IMR-90 (cell line): ENCODE measurements at regions not wholly inside any gene's neighbourhood (a gene's known extent, or its start where the extent isn't known, plus 50 kb on each side); places are given as distances from the start of the nearest gene placed in this dataset.

ENCODE experiments used
- ATAC-seq: fragments of 200-7000 bp; cut with Tn5 transposase; 2 replicates; pipeline ENCODE4 v1.9.1; 2020; ENCODE audit warnings: low read depth, mild to moderate bottlenecking, moderate library complexity
- BruUV-seq: library from RNA; stranded (reverse); fragments of 400-500 nt; replicated peaks from 2 replicates; lab custom pipeline; 2021; lab: Mats Ljungman, UMichigan
- CTCF ChIA-PET: fragments of 300-600 bp; formaldehyde crosslinking; extraction: SDS; loops from one replicate; lab custom pipeline; 2021; ENCODE audit warnings: antibody characterized with exemption; lab: Yijun Ruan, JAX
- POLR2A ChIA-PET: fragments of 300-600 bp; sonication (Branson Sonifier 250); formaldehyde crosslinking; loops from one replicate; lab custom pipeline; 2022; ENCODE audit warnings: antibody characterized with exemption; ENCODE audit not compliant: unreplicated experiment; lab: Charles Lee
- DNase-seq: peaks from one replicate; pipeline ENCODE4 v3.0.0; 2013
- H2AFZ ChIP-seq: replicated peaks from 2 replicates; pipeline ENCODE3; 2013; ENCODE audit warnings: low read length, mild to moderate bottlenecking; ENCODE audit not compliant: poor library complexity
- H2AK5ac ChIP-seq: 2 replicates; pipeline ENCODE4 v1.6.1; 2013; ENCODE audit warnings: low read depth, low read length, inconsistent platforms
- H2AK9ac ChIP-seq: replicated peaks from 2 replicates; pipeline ENCODE3; 2013; ENCODE audit warnings: mild to moderate bottlenecking, low read depth, low read length, moderate library complexity; ENCODE audit not compliant: poor library complexity
- H2BK120ac ChIP-seq: 2 replicates; pipeline ENCODE4 v1.6.1; 2013; ENCODE audit warnings: low read depth, low read length, inconsistent platforms
- H2BK15ac ChIP-seq: 3 replicates; pipeline ENCODE4 v1.6.1; 2013; ENCODE audit warnings: low read depth, low read length, inconsistent platforms
- H2BK20ac ChIP-seq: 2 replicates; pipeline ENCODE4 v1.6.1; 2013; ENCODE audit warnings: low read depth, mild to moderate bottlenecking, inconsistent platforms, low read length, moderate library complexity
- H2BK5ac ChIP-seq: 2 replicates; pipeline ENCODE4 v1.6.1; 2013; ENCODE audit warnings: mild to moderate bottlenecking, low read depth, low read length, inconsistent platforms; ENCODE audit not compliant: poor library complexity, severe bottlenecking
- H3K14ac ChIP-seq: replicated peaks from 2 replicates; pipeline ENCODE4 v1.6.1; 2013; ENCODE audit warnings: low read depth, low read length, inconsistent platforms
- H3K18ac ChIP-seq: 2 replicates; pipeline ENCODE4 v1.6.1; 2013; ENCODE audit warnings: low read depth, low read length, control low read depth
- H3K23ac ChIP-seq: 2 replicates; pipeline ENCODE4 v1.6.1; 2013; ENCODE audit warnings: low read depth, low read length, inconsistent platforms
- H3K27ac ChIP-seq: 2 replicates; pipeline ENCODE4 v1.5.1; 2013; ENCODE audit warnings: mild to moderate bottlenecking, control low read depth, low read length; ENCODE audit not compliant: insufficient read depth
- H3K27me3 ChIP-seq: 2 replicates; pipeline ENCODE4 v1.6.1; 2013; ENCODE audit warnings: low read length; ENCODE audit not compliant: control insufficient read depth, insufficient read depth
- H3K36me3 ChIP-seq: 2 replicates; pipeline ENCODE4 v1.6.1; 2013; ENCODE audit warnings: low read length, mixed read lengths; ENCODE audit not compliant: control insufficient read depth, insufficient read depth
- H3K4ac ChIP-seq: 2 replicates; pipeline ENCODE4 v1.6.1; 2013; ENCODE audit warnings: low read depth, low read length, inconsistent platforms
- H3K4me1 ChIP-seq: 2 replicates; pipeline ENCODE4 v1.6.1; 2013; ENCODE audit warnings: low read length, mixed read lengths; ENCODE audit not compliant: control insufficient read depth, insufficient read depth
- H3K4me2 ChIP-seq: 2 replicates; pipeline ENCODE4 v1.6.1; 2013; ENCODE audit warnings: low read depth, mild to moderate bottlenecking, control low read depth, low read length, moderate library complexity
- H3K4me3 ChIP-seq: 2 replicates; pipeline ENCODE4 v1.5.1; 2013; ENCODE audit warnings: low read depth, mild to moderate bottlenecking, control low read depth, low read length, moderate library complexity; ENCODE audit not compliant: insufficient read depth
- H3K56ac ChIP-seq: 2 replicates; pipeline ENCODE4 v1.6.1; 2013; ENCODE audit warnings: low read length, inconsistent platforms; ENCODE audit not compliant: insufficient read depth; ENCODE audit errors: extremely low read depth
- H3K79me1 ChIP-seq, 2 experiments: 2 replicates each; pipeline ENCODE4 v1.6.1; 2013; ENCODE audit warnings: low read length in 2 of 2, inconsistent platforms in 1 of 2, low read depth in 1 of 2
- H3K9ac ChIP-seq: 2 replicates; pipeline ENCODE4 v1.6.1; 2013; ENCODE audit warnings: low read depth, low read length, control low read depth
- H3K9me1 ChIP-seq: 2 replicates; pipeline ENCODE4 v1.6.1; 2013; ENCODE audit warnings: low read length, inconsistent platforms; ENCODE audit not compliant: insufficient read depth
- H3K9me3 ChIP-seq: 2 replicates; pipeline ENCODE4 v1.6.1; 2013; ENCODE audit warnings: low read length; ENCODE audit not compliant: control insufficient read depth, insufficient read depth
- H4K20me1 ChIP-seq: 2 replicates; pipeline ENCODE4 v1.6.1; 2013; ENCODE audit warnings: low read length, inconsistent platforms; ENCODE audit not compliant: insufficient read depth
- H4K5ac ChIP-seq: 2 replicates; pipeline ENCODE4 v1.6.1; 2013; ENCODE audit warnings: mild to moderate bottlenecking, low read depth, low read length, control low read depth
- H4K8ac ChIP-seq, 2 experiments: 2 replicates each; pipeline ENCODE4 v1.6.1; 2013; ENCODE audit warnings: low read depth in 2 of 2, low read length in 2 of 2, control low read depth in 1 of 2, inconsistent platforms in 1 of 2
- H4K91ac ChIP-seq: 2 replicates; pipeline ENCODE4 v1.6.1; 2013; ENCODE audit warnings: low read depth, low read length, inconsistent platforms; ENCODE audit not compliant: insufficient read depth
- BHLHE40 ChIP-seq: fragments of 150-350 bp; IDR thresholded peaks from 2 replicates; pipeline ENCODE4 v1.6.1; 2016; ENCODE audit warnings: mild to moderate bottlenecking, low read depth, low read length
- CEBPB ChIP-seq: IDR thresholded peaks from 2 replicates; pipeline ENCODE4 v1.6.1; 2012; ENCODE audit warnings: low read depth, low read length, improper control_type of control experiment
- CHD1 ChIP-seq: IDR thresholded peaks from 2 replicates; pipeline ENCODE4 v1.6.1; 2012; ENCODE audit warnings: low read depth, low read length, improper control_type of control experiment
- FOS ChIP-seq: fragments of 150-350 bp; IDR thresholded peaks from 2 replicates; pipeline ENCODE4 v1.6.1; 2016; ENCODE audit warnings: low read depth, low read length
- MAFK ChIP-seq: IDR thresholded peaks from 2 replicates; pipeline ENCODE4 v1.6.1; 2012; ENCODE audit warnings: low read depth, low read length, improper control_type of control experiment
- MAZ ChIP-seq: IDR thresholded peaks from 2 replicates; pipeline ENCODE4 v1.6.1; 2012; ENCODE audit warnings: low read depth, mild to moderate bottlenecking, low read length, improper control_type of control experiment, moderate library complexity, borderline replicate concordance
- MXI1 ChIP-seq: IDR thresholded peaks from 2 replicates; pipeline ENCODE4 v1.6.1; 2012; ENCODE audit warnings: low read depth, mild to moderate bottlenecking, low read length, moderate library complexity, borderline replicate concordance
- NFE2L2 ChIP-seq: fragments of 150-350 bp; IDR thresholded peaks from 2 replicates; pipeline ENCODE4 v1.6.1; 2016; ENCODE audit warnings: low read depth, mild to moderate bottlenecking, low read length
- POLR2A ChIP-seq: IDR thresholded peaks from 2 replicates; pipeline ENCODE4 v1.6.1; 2012; ENCODE audit warnings: mild to moderate bottlenecking, low read depth, low read length
- RAD21 ChIP-seq: IDR thresholded peaks from 2 replicates; pipeline ENCODE4 v1.6.1; 2012; ENCODE audit warnings: low read length, improper control_type of control experiment
- RCOR1 ChIP-seq: IDR thresholded peaks from 2 replicates; pipeline ENCODE4 v1.6.1; 2012; ENCODE audit warnings: mild to moderate bottlenecking, low read length, improper control_type of control experiment; ENCODE audit not compliant: insufficient replicate concordance
- RFX5 ChIP-seq: IDR thresholded peaks from 2 replicates; pipeline ENCODE4 v1.8.0; 2012; ENCODE audit warnings: low read depth, mild to moderate bottlenecking, low read length, moderate library complexity
- SMC3 ChIP-seq: fragments of 150-350 bp; IDR thresholded peaks from 2 replicates; pipeline ENCODE4 v1.6.1; 2016; ENCODE audit warnings: low read depth, mild to moderate bottlenecking, antibody characterized with exemption, low read length, moderate library complexity
- WGBS, 2 experiments: methylation state at CpG; one replicate each; pipeline versions ENCODE4 v1.1.5 to v1.1.7; 2013; ENCODE audit warnings: missing lambda C conversion rate in 2 of 2; ENCODE audit not compliant: insufficient read length in 1 of 2; ENCODE audit errors: extremely low coverage in 2 of 2; 5-methylcytosine and 5-hydroxymethylcytosine counted together
- dilution Hi-C: fragments of 300-500 bp; cut with HindIII; formaldehyde crosslinking; loops from one replicate; pipeline ENCODE4 v1.14.3; 2018; ENCODE audit warnings: low sequenced_read_pairs; ENCODE audit not compliant: unreplicated experiment
- in situ Hi-C: fragments of 300-500 bp; cut with MboI; formaldehyde crosslinking; loops from 3 replicates; pipeline ENCODE4 v1.14.3; 2019; ENCODE audit warnings: low sequenced_read_pairs, inconsistent platforms, mixed read lengths
- intact Hi-C: fragments of 100-400 bp; cut with micrococcal nuclease; formaldehyde crosslinking; loops from 2 replicates; pipeline ENCODE4 v1.10.0; 2022
- TF ChIP-seq, protein P1 (sequence below): fragments of 150-350 bp; IDR thresholded peaks from 2 replicates; pipeline ENCODE4 v1.6.1; 2017; ENCODE audit warnings: mild to moderate bottlenecking, antibody characterized with exemption, low read length, low read depth
- TF ChIP-seq, protein P2 (sequence below): fragments of 150-350 bp; IDR thresholded peaks from 2 replicates; pipeline ENCODE4 v1.6.1; 2016; ENCODE audit warnings: low read depth, mild to moderate bottlenecking, low read length, moderate library complexity, borderline replicate concordance
- TF ChIP-seq, protein P3 (sequence below): conservative IDR thresholded peaks from 2 replicates; pipeline ENCODE4 v1.5.1; 2012; ENCODE audit warnings: mild to moderate bottlenecking, low read depth, low read length, improper control_type of control experiment

DNA sequence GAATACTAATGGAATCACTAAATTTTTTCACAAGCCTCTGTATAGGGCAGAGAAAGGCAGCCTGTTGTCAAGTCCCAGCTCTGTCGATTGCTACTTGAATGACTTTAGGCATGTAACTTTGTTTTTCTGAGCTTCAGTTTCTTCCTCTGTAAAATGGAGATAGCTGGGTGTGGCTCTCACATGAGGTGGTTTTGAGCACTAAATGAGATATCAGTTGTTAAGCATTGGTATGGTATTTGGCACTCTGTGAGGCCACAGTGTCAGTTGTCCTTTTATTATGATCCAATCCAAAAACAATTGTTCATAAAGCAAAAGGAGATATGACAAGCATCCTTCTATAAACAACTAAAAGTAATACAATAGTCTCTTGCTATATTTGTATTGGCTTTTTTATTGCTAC lies 120.6 kb downstream of the DUSP6 start:
- Histone ChIP-seq H3K9me1 (peaks cover 4% of the 10 kb centered on the region), H2AFZ (no peak overlapping the region), H2BK20ac (peak overlapping the region; percentile 44; the same call in 1 of the 2 replicates), H2AK9ac (no peak overlapping the region), H2AK5ac (no peak overlapping the region), H4K5ac (no peak overlapping the region), H4K91ac (no peak overlapping the region), H3K27me3 (no peaks in the 10 kb centered on the region), H3K23ac (no peak overlapping the region), H4K20me1 (no peaks in the 10 kb centered on the region), H4K8ac (no peak overlapping the region), H3K14ac (no peak overlapping the region), H2BK15ac (no peak overlapping the region), H2BK5ac (no peak overlapping the region), H3K4ac (no peak overlapping the region), H3K4me2 (no peak overlapping the region), H2BK120ac (peak overlapping the region; percentile 17; the same call in 1 of the 2 replicates), H3K18ac (no peak overlapping the region), H3K56ac (no peak overlapping the region), H3K4me1 (peaks cover 7% of the 10 kb centered on the region; the same call in 1 of the 2 replicates), H3K36me3 (no peaks in the 10 kb centered on the region), H3K9ac (no peak overlapping the region), H3K4me3 (no peak overlapping the region), H3K79me1 (no peaks in the 10 kb centered on the region), H3K27ac (no peak overlapping the region), H3K9me3 (no peaks in the 10 kb centered on the region)
- BruUV-seq = no TSS peak
- intact Hi-C loops = no loop called here
- CTCF ChIA-PET = interaction anchor here (0.7 to 0.9 kb wide), 2 partner anchors 23 to 115 kb away, joined by 3 read pairs; no protein-coding TSS in a partner anchor
- dilution Hi-C loops = no loop called here
- DNase-seq = no peak
- TF ChIP-seq MXI1 = no peak
- TF ChIP-seq, protein P1, sequence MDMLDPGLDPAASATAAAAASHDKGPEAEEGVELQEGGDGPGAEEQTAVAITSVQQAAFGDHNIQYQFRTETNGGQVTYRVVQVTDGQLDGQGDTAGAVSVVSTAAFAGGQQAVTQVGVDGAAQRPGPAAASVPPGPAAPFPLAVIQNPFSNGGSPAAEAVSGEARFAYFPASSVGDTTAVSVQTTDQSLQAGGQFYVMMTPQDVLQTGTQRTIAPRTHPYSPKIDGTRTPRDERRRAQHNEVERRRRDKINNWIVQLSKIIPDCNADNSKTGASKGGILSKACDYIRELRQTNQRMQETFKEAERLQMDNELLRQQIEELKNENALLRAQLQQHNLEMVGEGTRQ = no peak
- TF ChIP-seq RCOR1 = no peak
- TF ChIP-seq BHLHE40 = no peak
- TF ChIP-seq, protein P2, sequence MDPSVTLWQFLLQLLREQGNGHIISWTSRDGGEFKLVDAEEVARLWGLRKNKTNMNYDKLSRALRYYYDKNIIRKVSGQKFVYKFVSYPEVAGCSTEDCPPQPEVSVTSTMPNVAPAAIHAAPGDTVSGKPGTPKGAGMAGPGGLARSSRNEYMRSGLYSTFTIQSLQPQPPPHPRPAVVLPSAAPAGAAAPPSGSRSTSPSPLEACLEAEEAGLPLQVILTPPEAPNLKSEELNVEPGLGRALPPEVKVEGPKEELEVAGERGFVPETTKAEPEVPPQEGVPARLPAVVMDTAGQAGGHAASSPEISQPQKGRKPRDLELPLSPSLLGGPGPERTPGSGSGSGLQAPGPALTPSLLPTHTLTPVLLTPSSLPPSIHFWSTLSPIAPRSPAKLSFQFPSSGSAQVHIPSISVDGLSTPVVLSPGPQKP = no peak
- TF ChIP-seq MAFK = no peak
- TF ChIP-seq, protein P3, sequence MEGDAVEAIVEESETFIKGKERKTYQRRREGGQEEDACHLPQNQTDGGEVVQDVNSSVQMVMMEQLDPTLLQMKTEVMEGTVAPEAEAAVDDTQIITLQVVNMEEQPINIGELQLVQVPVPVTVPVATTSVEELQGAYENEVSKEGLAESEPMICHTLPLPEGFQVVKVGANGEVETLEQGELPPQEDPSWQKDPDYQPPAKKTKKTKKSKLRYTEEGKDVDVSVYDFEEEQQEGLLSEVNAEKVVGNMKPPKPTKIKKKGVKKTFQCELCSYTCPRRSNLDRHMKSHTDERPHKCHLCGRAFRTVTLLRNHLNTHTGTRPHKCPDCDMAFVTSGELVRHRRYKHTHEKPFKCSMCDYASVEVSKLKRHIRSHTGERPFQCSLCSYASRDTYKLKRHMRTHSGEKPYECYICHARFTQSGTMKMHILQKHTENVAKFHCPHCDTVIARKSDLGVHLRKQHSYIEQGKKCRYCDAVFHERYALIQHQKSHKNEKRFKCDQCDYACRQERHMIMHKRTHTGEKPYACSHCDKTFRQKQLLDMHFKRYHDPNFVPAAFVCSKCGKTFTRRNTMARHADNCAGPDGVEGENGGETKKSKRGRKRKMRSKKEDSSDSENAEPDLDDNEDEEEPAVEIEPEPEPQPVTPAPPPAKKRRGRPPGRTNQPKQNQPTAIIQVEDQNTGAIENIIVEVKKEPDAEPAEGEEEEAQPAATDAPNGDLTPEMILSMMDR = no peak
- no peak for TF ChIP-seq CEBPB
- no peak for TF ChIP-seq FOS
- TF ChIP-seq POLR2A = no peak
- no peak for TF ChIP-seq MAZ
- no peak for TF ChIP-seq RFX5
- TF ChIP-seq SMC3 = no peak
- no peak for TF ChIP-seq CHD1
- no peak for TF ChIP-seq RAD21
- TF ChIP-seq NFE2L2 = no peak
- in situ Hi-C loops = no loop called here
- no CpG with 5 or more reads among the region's 1 CpG for WGBS, 2 experiments
- ATAC-seq = no peak
- POLR2A ChIA-PET = no interaction called here
